Fibroblast of lung (primary cell): ENCODE measurements at regions not wholly inside any gene's neighbourhood (a gene's known extent, or its start where the extent isn't known, plus 50 kb on each side); places are given as distances from the start of the nearest gene placed in this dataset.

Experiments
- DNase-seq, 2 donors: peaks; one replicate each; pipeline versions ENCODE4 v3.0.0 to v3.0.0-alpha.2; 2010; ENCODE audit warnings: low read depth in 2 of 2
- H2AFZ ChIP-seq: 2 replicates; pipeline ENCODE4 v1.5.1; 2012; ENCODE audit warnings: low read length, control low read depth, inconsistent platforms
- H3K27ac ChIP-seq: 2 replicates; pipeline ENCODE4 v1.5.1; 2011; ENCODE audit warnings: low read length, control low read depth; ENCODE audit not compliant: insufficient read depth
- H3K27me3 ChIP-seq: 2 replicates; pipeline ENCODE4 v1.5.1; 2011; ENCODE audit warnings: mild to moderate bottlenecking, low read length; ENCODE audit not compliant: control insufficient read depth, insufficient read depth
- H3K36me3 ChIP-seq: 2 replicates; pipeline ENCODE4 v1.5.1; 2011; ENCODE audit warnings: low read length; ENCODE audit not compliant: control insufficient read depth, insufficient read depth
- H3K4me1 ChIP-seq: 2 replicates; pipeline ENCODE4 v1.5.1; 2011; ENCODE audit warnings: low read length; ENCODE audit not compliant: control insufficient read depth, insufficient read depth; ENCODE audit errors: extremely low read depth
- H3K4me2 ChIP-seq: 2 replicates; pipeline ENCODE4 v1.5.1; 2011; ENCODE audit warnings: low read length, control low read depth; ENCODE audit not compliant: insufficient read depth; ENCODE audit errors: extremely low read depth
- H3K4me3 ChIP-seq, 4 experiments: fragments of 200-600 bp in 1 of 4; sonication (generic) in 1 of 4; replicated peaks in 1 of 4; 2 replicates each; pipeline ENCODE4 v1.5.1; 2011 to 2016; ENCODE audit warnings: low read length in 4 of 4, low read depth in 3 of 4, mild to moderate bottlenecking in 3 of 4, control low read depth in 2 of 4, inconsistent platforms in 1 of 4, mixed read lengths in 1 of 4; ENCODE audit not compliant: insufficient read depth in 1 of 4; ENCODE audit errors: control extremely low read depth in 1 of 4
- H3K79me2 ChIP-seq: 2 replicates; pipeline ENCODE4 v1.5.1; 2012; ENCODE audit warnings: mild to moderate bottlenecking, low read length, inconsistent platforms; ENCODE audit not compliant: control insufficient read depth, insufficient read depth
- H3K9ac ChIP-seq: 2 replicates; pipeline ENCODE4 v1.5.1; 2011; ENCODE audit warnings: mild to moderate bottlenecking, low read length, control low read depth; ENCODE audit not compliant: insufficient read depth
- H3K9me3 ChIP-seq: 2 replicates; pipeline ENCODE4 v1.5.1; 2012; ENCODE audit warnings: low read depth, low read length; ENCODE audit not compliant: control insufficient read depth, insufficient read depth
- H4K20me1 ChIP-seq: 2 replicates; pipeline ENCODE4 v1.5.1; 2011; ENCODE audit warnings: low read length; ENCODE audit not compliant: control insufficient read depth, insufficient read depth; ENCODE audit errors: extremely low read depth
- CTCF ChIP-seq, 2 donors: IDR thresholded peaks in 1 of 2; conservative IDR thresholded peaks in 1 of 2; 1 replicate in 1 of 2; 2 replicates in 1 of 2; pipeline ENCODE4 v1.5.1; 2011 to 2012; ENCODE audit warnings: low read length in 2 of 2, control low read depth in 1 of 2, inconsistent platforms in 1 of 2, low read depth in 1 of 2, mild to moderate bottlenecking in 1 of 2
- EZH2 ChIP-seq: IDR thresholded peaks from 2 replicates; pipeline ENCODE4 v1.5.1; 2012; ENCODE audit warnings: low read length, control low read depth, mild to moderate bottlenecking; ENCODE audit errors: missing control alignments

DNA sequence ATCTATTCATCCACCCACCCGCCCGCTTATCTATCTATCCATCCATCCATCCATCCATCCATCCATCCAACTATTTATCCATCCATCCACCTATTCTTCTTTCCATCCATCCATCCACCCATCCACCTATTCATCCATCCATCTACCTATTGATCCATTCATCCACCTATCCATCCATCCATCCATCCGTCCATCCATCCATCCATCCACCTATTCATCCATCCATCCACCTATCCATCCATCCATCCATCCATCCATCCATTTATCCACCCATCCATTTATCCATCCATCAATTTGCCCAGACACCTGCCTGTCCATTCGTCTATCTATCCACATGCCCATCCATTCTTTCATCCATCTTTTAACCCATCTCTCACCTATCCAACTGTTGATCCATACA, 71.1 kb upstream of the PMEPA1 start:
- H4K20me1 ChIP-seq: no peaks in the 10 kb centered on the region
- H3K9ac ChIP-seq: no peak overlapping the region
- no peaks in the 10 kb centered on the region for H3K36me3 ChIP-seq
- no peaks in the 10 kb centered on the region for H3K9me3 ChIP-seq
- TF ChIP-seq EZH2: no peak
- no peak for TF ChIP-seq CTCF (conservative IDR thresholded peaks at IDR 0.05 in 1 of 2, IDR thresholded peaks at IDR 0.05 in 1 of 2; ENCODE audit: low read depth in 1 of 2, low read length in 2 of 2)
- no peaks in the 10 kb centered on the region for H3K79me2 ChIP-seq
- H3K27me3 ChIP-seq: no peaks in the 10 kb centered on the region
- no peak for DNase-seq
- H3K4me1 ChIP-seq: no peaks in the 10 kb centered on the region
- H3K4me3 ChIP-seq: no peak overlapping the region
- H2AFZ ChIP-seq: no peak overlapping the region
- no peak overlapping the region for H3K4me2 ChIP-seq
- no peak overlapping the region for H3K27ac ChIP-seq

- Histone ChIP-seq H3K4me2 (no peak overlapping the region), H3K9ac (no peak overlapping the region)
Measured at GRCh38 chr20:57780398-57780797, 70.6 kb upstream of the PMEPA1 start.

GRCh38 chr20:57779401-57780003, 69.7 kb upstream of the PMEPA1 start:
- H3K4me1 ChIP-seq: no peaks in the 10 kb centered on the region
- no peaks in the 10 kb centered on the region for H3K27me3 ChIP-seq
- no peaks in the 10 kb centered on the region for H3K79me2 ChIP-seq
- no peak overlapping the region for H2AFZ ChIP-seq
- H3K27ac ChIP-seq: no peak overlapping the region
- no peak overlapping the region for H3K9ac ChIP-seq
- H3K4me2 ChIP-seq: no peak overlapping the region
- no peak for DNase-seq
- H4K20me1 ChIP-seq: no peaks in the 10 kb centered on the region
- no peaks in the 10 kb centered on the region for H3K9me3 ChIP-seq
- TF ChIP-seq EZH2 (no peak), CTCF (conservative IDR thresholded peaks at IDR 0.05 in 1 of 2, IDR thresholded peaks at IDR 0.05 in 1 of 2; ENCODE audit: low read depth in 1 of 2, low read length in 2 of 2) (no peak)
- no peak overlapping the region for H3K4me3 ChIP-seq
- no peaks in the 10 kb centered on the region for H3K36me3 ChIP-seq

More at GRCh38 chr20:57780398-57780797, 70.6 kb upstream of the PMEPA1 start:
- H4K20me1 ChIP-seq: no peaks in the 10 kb centered on the region
- no peaks in the 10 kb centered on the region for H3K79me2 ChIP-seq
- TF ChIP-seq EZH2 (no peak), CTCF (conservative IDR thresholded peaks at IDR 0.05 in 1 of 2, IDR thresholded peaks at IDR 0.05 in 1 of 2; ENCODE audit: low read depth in 1 of 2, low read length in 2 of 2) (no peak)
- H3K9me3 ChIP-seq: no peaks in the 10 kb centered on the region
- DNase-seq: no peak
- no peaks in the 10 kb centered on the region for H3K27me3 ChIP-seq
- no peaks in the 10 kb centered on the region for H3K36me3 ChIP-seq
- no peak overlapping the region for H3K4me3 ChIP-seq
- no peak overlapping the region for H2AFZ ChIP-seq
- H3K4me1 ChIP-seq: no peaks in the 10 kb centered on the region
- no peak overlapping the region for H3K27ac ChIP-seq
